GM19351 (cell line): ENCODE measurements at regions not wholly inside any gene's neighbourhood (a gene's known extent, or its start where the extent isn't known, plus 50 kb on each side); places are given as distances from the start of the nearest gene placed in this dataset.

Experiments
- ATAC-seq: cut with Tn5 transposase; IDR thresholded peaks from one replicate; pipeline ENCODE4 v1.9.1; 2021; ENCODE audit warnings: mild to moderate bottlenecking, moderate library complexity; ENCODE audit not compliant: unreplicated experiment

DNA sequence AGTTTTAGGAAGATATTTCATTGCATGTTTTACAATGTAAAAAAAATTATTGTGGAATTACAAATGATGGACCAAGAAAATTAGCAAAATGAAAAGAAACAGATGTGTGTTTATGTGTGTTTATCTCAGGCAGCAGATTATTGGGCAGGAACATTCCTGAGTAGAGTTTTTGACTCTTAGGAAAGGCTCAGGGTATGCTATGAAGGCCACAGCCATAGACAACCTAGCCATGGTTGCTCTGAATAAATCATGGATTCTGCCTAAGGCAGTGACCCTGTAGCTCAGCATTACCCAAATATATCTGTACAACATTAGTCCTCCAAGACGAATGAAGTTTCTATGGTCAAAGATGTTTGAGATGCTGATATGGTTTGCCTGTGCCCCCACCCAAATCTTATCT is 298.3 kb downstream of the PTEN start:
- no peak for ATAC-seq

DNA sequence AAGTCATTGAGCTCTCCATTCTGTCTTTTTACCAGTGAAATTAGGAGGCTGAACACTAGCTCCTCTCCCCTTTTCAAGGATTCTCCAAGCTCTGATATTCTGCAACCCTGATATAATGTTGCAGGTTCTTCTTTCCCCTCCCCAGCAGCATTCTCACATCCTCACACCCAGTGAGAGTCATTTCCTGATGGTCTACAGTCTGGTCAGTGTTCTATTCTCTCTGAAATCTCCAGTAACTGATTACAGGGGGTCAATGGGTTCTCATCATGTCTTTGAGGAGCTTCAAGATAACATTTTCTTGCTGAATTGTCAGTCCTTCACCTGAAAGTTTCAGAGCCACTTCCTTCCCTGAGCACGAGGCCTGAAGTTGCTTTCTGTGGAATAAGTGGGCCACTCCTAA is 299.4 kb downstream of the PTEN start:
- ATAC-seq, result no peak

DNA sequence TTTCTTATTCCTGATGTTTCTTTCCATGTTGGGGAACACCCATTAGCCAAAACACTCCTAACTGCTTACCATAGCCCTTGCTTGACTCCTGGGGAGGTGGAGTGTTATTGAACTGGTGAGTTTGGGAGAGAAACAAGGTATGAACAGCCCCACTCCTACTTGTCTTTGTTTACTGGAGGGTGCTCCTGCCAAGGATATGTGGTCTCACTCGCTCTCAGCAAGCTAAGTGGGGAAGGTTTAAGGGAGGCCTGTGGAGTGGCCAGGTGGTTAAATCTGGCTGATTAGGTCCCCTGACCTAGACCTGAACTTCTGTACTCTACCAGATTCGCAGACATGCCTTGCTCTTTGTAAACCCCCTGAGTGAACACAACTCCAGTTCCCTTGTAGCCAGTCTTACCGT is 300.1 kb downstream of the PTEN start:
- ATAC-seq, result no peak

DNA sequence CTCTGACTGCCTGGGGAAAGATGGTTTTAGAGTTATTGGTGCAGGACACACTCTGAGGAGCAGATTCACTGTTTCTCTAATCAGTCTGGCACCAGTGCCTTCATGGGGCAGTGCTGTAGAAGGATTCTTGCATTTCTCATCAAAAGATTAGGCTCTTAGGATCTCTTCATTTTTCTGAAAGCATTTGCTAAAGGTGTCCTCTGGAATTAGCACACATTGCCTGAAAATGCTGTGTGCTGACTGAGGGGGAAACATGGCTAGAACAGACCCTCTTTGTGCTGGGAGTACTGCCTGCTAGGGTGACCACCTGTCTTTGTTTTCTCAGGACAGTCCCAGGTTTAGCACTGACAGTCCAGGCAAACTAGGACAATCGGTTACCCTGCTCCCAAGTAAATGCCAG is 301.0 kb downstream of the PTEN start:
- ATAC-seq, result no peak

DNA sequence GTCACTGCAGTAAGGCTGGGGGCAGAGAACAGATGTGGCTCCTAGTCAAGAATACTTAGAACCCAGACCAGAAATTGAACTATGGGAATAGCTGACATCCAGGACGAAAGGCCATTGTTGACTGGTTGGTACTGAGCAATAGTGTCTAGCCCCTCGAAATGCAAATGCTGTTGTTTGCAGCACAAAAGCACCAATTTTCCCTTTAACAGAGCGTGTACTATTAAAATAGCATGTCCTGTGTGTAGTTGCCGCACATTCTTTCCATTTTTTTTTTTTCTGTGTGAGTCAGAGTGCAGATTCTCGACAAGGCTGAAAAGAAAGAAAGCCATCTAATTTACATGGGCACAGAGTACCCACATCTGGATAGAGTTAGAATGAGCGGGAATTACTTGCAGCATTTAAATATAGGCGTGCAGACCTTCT is 302.4 kb downstream of the PTEN start:
- ATAC-seq, result no peak

DNA sequence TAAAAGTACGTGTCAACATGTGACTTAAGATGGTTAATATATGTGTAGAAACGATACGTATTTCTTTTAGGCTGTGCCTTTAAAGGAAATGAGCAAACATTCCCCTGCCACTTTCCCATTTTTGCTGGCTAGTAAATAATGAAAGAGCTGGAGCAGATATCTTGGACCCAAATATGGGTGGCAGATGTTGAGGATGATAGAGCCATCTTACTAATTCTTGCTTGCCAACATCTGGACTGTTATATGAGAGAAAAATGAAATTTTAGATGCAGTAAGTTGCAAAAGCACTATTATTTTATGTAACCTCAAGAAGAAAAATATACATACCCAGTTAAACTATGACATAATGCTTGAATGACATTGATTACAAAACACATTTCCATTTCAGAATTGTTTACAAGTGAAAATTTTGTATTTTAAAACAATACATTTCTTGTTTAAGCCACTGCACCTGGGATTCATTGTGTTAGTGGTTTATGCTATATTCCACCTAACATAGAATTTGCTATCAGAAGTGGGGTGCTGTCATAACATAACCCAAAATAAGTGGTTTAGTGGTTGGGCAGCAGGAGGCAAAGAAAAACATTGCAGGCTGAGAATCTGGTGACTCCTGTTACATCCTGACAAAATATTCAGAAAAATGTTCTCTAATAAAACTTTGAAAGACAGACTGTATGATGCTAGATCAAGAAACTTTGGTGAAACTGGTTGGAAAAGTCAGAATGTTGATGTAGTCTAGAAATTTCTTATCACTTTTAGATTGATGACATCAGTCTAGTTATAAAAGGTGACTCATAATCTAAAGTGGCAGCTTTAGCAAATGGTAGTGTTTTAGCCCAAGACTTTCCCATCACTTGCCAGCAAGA is 305.0 kb downstream of the PTEN start:
- ATAC-seq, result no peak

GRCh38 chr10:88169037-88169319 is 305.6 kb downstream of the PTEN start:
- ATAC-seq, result no peak

DNA sequence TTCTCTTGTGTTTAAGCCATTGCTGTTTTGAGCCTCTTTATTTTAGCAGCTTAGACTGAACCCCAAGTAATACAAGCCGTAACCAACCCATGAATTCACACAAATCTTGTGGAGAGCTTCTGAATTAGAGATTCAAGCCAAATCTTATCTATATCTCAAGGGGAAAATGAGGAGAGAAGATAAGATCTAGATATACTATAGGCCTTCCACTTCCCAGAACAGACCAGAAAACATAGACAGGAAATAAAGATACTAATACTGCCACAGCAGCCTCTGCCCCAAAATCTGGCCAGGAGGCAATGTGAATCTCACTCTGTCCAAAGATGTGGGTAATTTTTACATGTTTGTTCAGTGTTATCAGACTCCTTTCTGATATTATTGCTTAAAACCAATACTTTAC is 307.2 kb downstream of the PTEN start:
- no peak for ATAC-seq

GRCh38 chr10:88172159-88172558 is 308.7 kb downstream of the PTEN start:
- no peak for ATAC-seq

DNA sequence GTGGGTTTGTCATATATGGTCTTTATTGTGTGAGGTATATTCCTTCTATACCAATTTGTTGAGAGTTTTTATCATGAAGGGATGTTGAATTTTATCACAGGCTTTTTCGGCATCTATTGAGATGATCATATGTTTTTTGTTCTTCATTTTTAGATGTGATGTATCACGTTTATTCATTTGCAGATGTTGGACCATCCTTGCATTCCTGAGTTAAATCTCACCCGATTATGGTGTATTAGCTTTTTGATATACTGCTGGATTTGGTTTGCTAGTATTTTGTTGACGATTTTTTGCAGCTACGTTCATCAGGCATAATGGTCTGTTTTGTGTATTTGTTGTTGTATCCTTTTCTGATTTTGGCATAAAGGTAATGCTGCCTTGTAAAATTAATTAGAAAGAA is 311.0 kb downstream of the PTEN start:
- ATAC-seq, result no peak

DNA sequence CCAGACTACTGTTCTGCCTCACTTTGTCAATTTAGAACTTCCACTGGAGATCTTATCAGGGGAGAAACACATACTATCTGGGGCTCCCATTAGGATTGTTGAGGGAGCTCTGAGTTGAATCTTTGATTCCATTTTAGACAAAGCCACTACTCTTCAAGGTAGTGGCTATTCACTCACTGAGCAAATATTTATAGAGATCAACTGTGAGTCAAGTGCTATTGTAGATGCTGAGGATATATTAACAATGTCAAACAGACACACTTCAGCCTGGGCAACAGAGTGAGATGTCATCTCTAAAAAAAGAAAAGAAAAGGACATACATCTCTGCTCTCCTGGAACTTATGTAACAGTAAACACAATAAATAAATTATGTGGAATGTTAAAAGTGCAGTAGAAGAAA is 315.3 kb downstream of the PTEN start:
- ATAC-seq, result no peak

- no peak for ATAC-seq
These were observed 316.4 kb downstream of the PTEN start for GRCh38 chr10:88179831-88180230.

DNA sequence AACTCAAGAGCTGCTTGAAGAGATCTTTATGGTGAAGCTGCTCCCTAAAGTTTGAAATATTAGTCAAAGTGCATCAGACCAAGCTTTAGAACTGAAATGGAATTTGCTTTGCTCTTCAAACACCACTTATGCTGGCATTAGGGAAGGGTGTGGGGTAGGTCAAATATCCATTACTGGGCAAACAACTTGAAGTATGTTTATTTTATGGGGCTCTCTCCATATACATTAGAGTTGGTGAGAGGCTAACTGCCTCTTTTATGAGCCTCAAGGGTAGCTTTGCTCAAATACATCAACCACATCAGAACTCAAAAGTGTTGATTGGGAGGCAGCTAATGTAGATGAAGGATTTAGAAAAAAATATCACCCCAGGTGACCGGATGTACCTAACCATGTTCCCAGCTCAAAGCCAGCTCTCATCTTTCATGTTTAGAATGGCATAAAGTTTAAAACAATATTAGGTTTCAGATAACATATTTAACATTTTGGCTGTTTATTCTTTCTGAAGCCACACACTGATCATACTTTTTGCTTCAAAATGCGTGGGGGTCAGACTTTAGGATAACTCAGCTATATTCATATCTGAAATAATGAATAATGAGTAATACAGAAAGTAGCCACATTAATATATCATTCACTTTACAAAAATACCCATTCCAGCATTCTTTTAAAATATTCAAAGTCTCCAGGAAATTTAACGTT is 318.6 kb downstream of the PTEN start:
- no peak for ATAC-seq

- no peak for ATAC-seq
These were observed 319.1 kb downstream of the PTEN start for GRCh38 chr10:88182601-88182930.

- ATAC-seq, result no peak
These were observed 321.3 kb downstream of the PTEN start for GRCh38 chr10:88184543-88185297.

- ATAC-seq, result no peak
These were observed 322.4 kb downstream of the PTEN start for GRCh38 chr10:88185830-88186229.

- no peak for ATAC-seq
These were observed 322.9 kb downstream of the PTEN start for GRCh38 chr10:88186335-88186734.

GRCh38 chr10:88187472-88187871 is 324.0 kb downstream of the PTEN start:
- no peak for ATAC-seq

- ATAC-seq, result no peak
These were observed 326.7 kb downstream of the PTEN start for GRCh38 chr10:88190123-88190522.

- no peak for ATAC-seq
These were observed 327.3 kb downstream of the PTEN start for GRCh38 chr10:88190540-88191235.

GRCh38 chr10:88193018-88193417 is 329.6 kb downstream of the PTEN start:
- ATAC-seq, result no peak
